Mammary epithelial cell (primary cell): ENCODE measurements at regions not wholly inside any gene's neighbourhood (a gene's known extent, or its start where the extent isn't known, plus 50 kb on each side); places are given as distances from the start of the nearest gene placed in this dataset.

ENCODE experiments used
- CTCF ChIP-seq, 2 donors: IDR thresholded peaks in 1 of 2; conservative IDR thresholded peaks in 1 of 2; 2 replicates each; pipeline ENCODE4 v1.5.1; 2011 to 2012; ENCODE audit warnings: inconsistent platforms in 2 of 2, low read length in 2 of 2, mild to moderate bottlenecking in 2 of 2, control low read depth in 1 of 2, low read depth in 1 of 2; ENCODE audit not compliant: insufficient read depth in 1 of 2; ENCODE audit errors: extremely low read depth in 1 of 2
- EZH2 ChIP-seq: IDR thresholded peaks from 2 replicates; pipeline ENCODE4 v1.6.1; 2012; ENCODE audit warnings: low read length, inconsistent platforms, borderline replicate concordance

DNA sequence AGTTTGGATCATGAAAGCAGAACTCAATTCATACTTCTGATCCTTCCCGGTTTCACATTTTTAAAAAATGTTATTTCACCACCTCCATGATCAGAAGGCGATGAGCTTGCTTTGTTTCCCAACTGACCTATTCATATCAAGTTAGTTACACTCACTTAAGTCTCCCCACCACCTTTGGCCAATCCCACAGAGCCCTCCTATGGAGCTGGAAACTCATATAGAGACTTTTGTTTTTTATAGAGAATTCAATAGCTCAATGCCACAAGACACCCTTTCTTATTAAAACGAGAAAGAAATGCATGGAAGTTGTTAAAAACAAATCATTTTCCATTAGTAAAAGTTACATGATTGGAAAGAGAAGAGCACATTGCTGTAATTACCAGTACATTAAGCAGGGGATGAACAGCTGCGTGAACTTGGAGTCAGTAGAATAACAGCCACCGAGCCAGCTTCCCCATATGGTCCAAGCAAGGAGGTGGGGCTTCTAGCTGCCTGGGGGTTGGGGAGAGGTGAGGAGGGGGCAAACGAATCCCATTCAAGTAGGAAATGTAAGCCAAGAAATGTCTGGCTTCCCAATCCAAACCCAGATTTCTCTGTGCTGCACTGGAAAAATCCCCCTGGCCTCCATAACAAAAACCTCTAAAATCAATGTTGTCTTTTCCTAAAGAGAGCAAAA is 614.5 kb downstream of the IRS1 start:
- TF ChIP-seq CTCF (conservative IDR thresholded peaks at IDR 0.05 in 1 of 2, IDR thresholded peaks at IDR 0.05 in 1 of 2; ENCODE audit: extremely low read depth in 1 of 2, insufficient read depth in 1 of 2, low read depth in 1 of 2, low read length in 2 of 2) (no peak), EZH2 (no peak)
